Right lobe of liver (tissue), 6 donors: ENCODE measurements at regions not wholly inside any gene's neighbourhood (a gene's known extent, or its start where the extent isn't known, plus 50 kb on each side); places are given as distances from the start of the nearest gene placed in this dataset.

ENCODE experiments used
- ATAC-seq, 4 donors: fragments of 200-7000 bp; cut with Tn5 transposase; one replicate each; pipeline ENCODE4 v1.9.1; 2020; ENCODE audit warnings: mild to moderate bottlenecking in 4 of 4, moderate library complexity in 4 of 4
- DNase-seq, 3 donors: peaks; one replicate each; pipeline ENCODE4 v3.0.0-alpha.2; 2020
- H3K27ac ChIP-seq, 3 donors: fragments of 200-600 bp; one replicate each; pipeline ENCODE4 v1.8.0; 2022
- H3K27me3 ChIP-seq, 2 donors: fragments of 200-600 bp; one replicate each; pipeline ENCODE4 v1.8.0; 2022
- H3K36me3 ChIP-seq, 4 donors: fragments of 200-600 bp; sonication (generic) in 1 of 4; one replicate each; pipeline versions ENCODE4 v1.5.1 to v1.8.0; 2017 to 2022; ENCODE audit warnings: control low read depth in 1 of 4
- H3K4me1 ChIP-seq, 4 donors: fragments of 200-600 bp; sonication (generic) in 1 of 4; one replicate each; pipeline versions ENCODE4 v1.5.1 to v1.8.0; 2017 to 2022; ENCODE audit warnings: control low read depth in 1 of 4
- H3K4me3 ChIP-seq, 3 donors: fragments of 200-600 bp; one replicate each; pipeline ENCODE4 v1.8.0; 2022
- H3K9me3 ChIP-seq, 4 donors: fragments of 200-600 bp; sonication (generic) in 1 of 4; one replicate each; pipeline versions ENCODE4 v1.5.1 to v1.8.0; 2017 to 2022; ENCODE audit warnings: control low read depth in 1 of 4
- CTCF ChIP-seq, 4 donors: fragments of 200-600 bp in 3 of 4; fragments of 450-650 bp in 1 of 4; IDR thresholded peaks; one replicate each; pipeline versions ENCODE4 v1.5.1 to v1.8.0; 2016 to 2022; ENCODE audit warnings: antibody characterized with exemption in 4 of 4, mild to moderate bottlenecking in 2 of 4
- POLR2A ChIP-seq: fragments of 450-650 bp; IDR thresholded peaks from one replicate; pipeline ENCODE4 v1.6.1; 2017; ENCODE audit warnings: antibody characterized with exemption, mild to moderate bottlenecking
- WGBS: methylation state at CpG from one replicate; pipeline ENCODE4 v1.1.6; 2018; ENCODE audit warnings: low coverage, low lambda C conversion rate; ENCODE audit not compliant: insufficient coverage; ENCODE audit errors: missing lambda C conversion rate; 5-methylcytosine and 5-hydroxymethylcytosine counted together
- intact Hi-C, 2 donors: fragments of 100-400 bp; cut with DNase I; formaldehyde crosslinking; loops; one replicate each; pipeline versions ENCODE4 v1.11.2 to v1.14.1; 2022
- donor health status: DM: no; HTN: yes; CAD: no.
- donor health status: DM: no; HTN: no; CAD: no.
- donor health status: DM: no; HTN: no; CAD: no.
- donor health status: DM: no; HTN: yes; CAD: no.
- donor health status: DM: no; HTN: yes; CAD: no.

- WGBS, result 88% methylated on average over 3 of the region's 3 CpGs
- intact Hi-C loops, result no loop called here
- no peak for DNase-seq
Measured at GRCh38 chr4:97411356-97411755, 731.9 kb downstream of the STPG2 start.

GRCh38 chr4:97412331-97412730 is 730.9 kb downstream of the STPG2 start:
- ATAC-seq (peak; percentile 71 to 90 (median 81)), DNase-seq (no peak)
- Histone ChIP-seq H3K4me3 (no peak overlapping the region), H3K9me3 (no peaks in the 10 kb centered on the region), H3K27ac (no peak overlapping the region), H3K4me1 (peaks cover 0 to 9% (median 3%) of the 10 kb centered on the region in 4 donors), H3K36me3 (no peaks in the 10 kb centered on the region), H3K27me3 (no peaks in the 10 kb centered on the region)
- intact Hi-C loops, result no loop called here
- WGBS, result 9% methylated on average over 1 of the region's 1 CpG
- TF ChIP-seq CTCF (IDR thresholded peaks at IDR 0.05), result no peak
- no peak for TF ChIP-seq POLR2A

More at GRCh38 chr4:97411356-97411755, 731.9 kb downstream of the STPG2 start:
- TF ChIP-seq POLR2A (no peak), CTCF (IDR thresholded peaks at IDR 0.05) (no peak)
- H3K27me3 ChIP-seq, result no peaks in the 10 kb centered on the region
- H3K36me3 ChIP-seq, result no peaks in the 10 kb centered on the region
- ATAC-seq, result no peak
- H3K4me1 ChIP-seq, result peaks cover 0 to 9% (median 3%) of the 10 kb centered on the region in 4 donors
- no peak overlapping the region for H3K27ac ChIP-seq
- no peak overlapping the region for H3K4me3 ChIP-seq
- H3K9me3 ChIP-seq, result no peaks in the 10 kb centered on the region

- intact Hi-C loops, result no loop called here
- Histone ChIP-seq H3K36me3 (no peaks in the 10 kb centered on the region), H3K4me3 (no peak overlapping the region), H3K27me3 (no peaks in the 10 kb centered on the region), H3K27ac (no peak overlapping the region), H3K9me3 (no peaks in the 10 kb centered on the region), H3K4me1 (peaks cover 0 to 9% (median 3%) of the 10 kb centered on the region in 4 donors)
- ATAC-seq (no peak), DNase-seq (no peak)
- TF ChIP-seq POLR2A, result no peak
- no peak for TF ChIP-seq CTCF (IDR thresholded peaks at IDR 0.05)
- WGBS, result 69% methylated on average over 2 of the region's 4 CpGs
Measured at GRCh38 chr4:97414161-97414560, 729.1 kb downstream of the STPG2 start.

- intact Hi-C loops, result no loop called here
- no peak for ATAC-seq
- WGBS, result 69% methylated on average over 2 of the region's 2 CpGs
- H3K9me3 ChIP-seq, result no peaks in the 10 kb centered on the region
- H3K27me3 ChIP-seq, result no peaks in the 10 kb centered on the region
- no peak for TF ChIP-seq CTCF (IDR thresholded peaks at IDR 0.05)
- TF ChIP-seq POLR2A, result no peak
- H3K4me1 ChIP-seq, result no peaks in the 10 kb centered on the region
- no peaks in the 10 kb centered on the region for H3K36me3 ChIP-seq
- no peak for DNase-seq
- H3K27ac ChIP-seq, result no peak overlapping the region
- H3K4me3 ChIP-seq, result no peak overlapping the region
Measured at GRCh38 chr4:97432551-97432950, 710.7 kb downstream of the STPG2 start.
